D341Med (cell line): ENCODE measurements at regions not wholly inside any gene's neighbourhood (a gene's known extent, or its start where the extent isn't known, plus 50 kb on each side); places are given as distances from the start of the nearest gene placed in this dataset.
"Not testable (repeated sequence)": the region's sequence is repeated elsewhere in the genome, so short reads cannot be mapped to it uniquely, and the experiment has no call there.

Experiments used
- DNase-seq: peaks from one replicate; pipeline ENCODE4 v3.0.0; 2012; ENCODE audit warnings: low spot score

DNA sequence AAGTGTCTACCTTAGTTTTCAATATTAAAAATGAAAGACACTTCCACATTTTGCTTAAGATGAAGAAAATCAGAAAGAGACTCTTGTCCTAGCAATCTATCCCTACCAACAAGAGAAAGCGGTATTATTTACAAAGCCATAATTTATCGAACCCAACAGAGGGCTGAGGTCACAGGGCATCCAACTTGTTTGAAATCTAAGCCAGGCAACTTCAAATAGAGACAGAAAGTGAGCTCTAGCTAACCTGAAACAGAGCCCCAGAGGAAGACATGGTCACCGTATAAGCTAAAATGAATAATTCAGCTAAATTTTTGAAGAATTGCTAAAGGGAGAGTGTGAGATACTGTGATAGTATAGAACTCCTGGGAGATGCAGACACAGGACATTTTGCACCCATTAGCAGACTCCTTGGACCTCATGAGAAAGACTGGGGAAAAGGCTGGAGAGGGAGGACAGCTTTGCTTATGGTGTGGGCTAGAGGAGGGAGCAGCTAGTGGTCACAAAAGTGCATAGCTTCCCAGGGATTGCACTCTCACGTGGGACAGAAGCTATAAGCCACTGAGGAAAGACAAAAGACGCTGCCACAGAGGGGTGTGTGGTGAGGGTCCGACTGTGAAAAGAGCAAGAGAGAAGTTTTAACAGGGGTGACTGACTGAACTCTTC is 624.2 kb upstream of the GRIN3A start:
- DNase-seq = no peak

GRCh38 chr9:102360846-102361245 is 622.4 kb upstream of the GRIN3A start:
- no peak for DNase-seq

GRCh38 chr9:102355982-102356381 is 617.5 kb upstream of the GRIN3A start:
- DNase-seq = no peak

DNA sequence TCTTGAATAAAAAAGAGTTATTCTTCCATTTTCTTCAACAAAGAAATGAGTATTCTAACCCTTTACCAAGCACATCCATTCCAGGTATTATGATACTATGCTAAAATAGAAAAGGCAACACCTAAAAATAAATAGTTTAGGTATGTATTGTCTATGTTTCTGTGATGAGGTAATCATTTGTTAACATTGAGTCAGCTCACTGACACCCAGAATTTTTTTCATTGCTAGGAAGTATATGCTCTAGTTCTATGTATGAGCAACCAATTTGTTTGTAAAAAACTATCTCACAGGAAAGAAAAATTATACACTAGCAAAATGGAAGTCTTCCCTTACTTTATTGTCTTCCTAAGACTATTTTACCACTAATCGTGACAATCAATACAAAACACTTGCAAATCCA is 615.6 kb upstream of the GRIN3A start:
- no peak for DNase-seq

DNA sequence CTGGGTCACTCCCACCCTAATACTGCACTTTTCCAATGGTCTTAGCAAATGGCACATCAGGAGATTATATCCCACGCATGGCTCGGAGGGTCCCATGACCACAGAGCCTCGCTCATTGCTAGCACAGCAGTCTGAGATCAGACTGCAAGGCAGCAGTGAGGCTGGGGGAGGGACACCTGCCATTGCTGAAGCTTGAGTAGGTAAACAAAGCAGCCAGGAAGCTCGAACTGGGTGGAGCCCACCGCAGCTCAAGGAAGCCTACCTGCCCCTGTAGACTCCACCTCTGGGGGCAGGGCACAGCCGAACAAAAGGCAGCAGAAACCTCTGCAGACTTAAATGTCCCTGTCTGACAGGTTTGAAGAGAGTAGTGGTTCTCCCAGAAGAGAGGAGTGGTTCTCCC is 599.0 kb upstream of the GRIN3A start:
- DNase-seq = not testable (repeated sequence)

GRCh38 chr9:102309379-102309778 is 570.9 kb upstream of the GRIN3A start:
- peak; percentile 7 for DNase-seq

GRCh38 chr9:102295188-102295587 is 556.7 kb upstream of the GRIN3A start:
- DNase-seq = no peak

- DNase-seq = no peak
Measured at GRCh38 chr9:102273952-102274351, 535.5 kb upstream of the GRIN3A start.

DNA sequence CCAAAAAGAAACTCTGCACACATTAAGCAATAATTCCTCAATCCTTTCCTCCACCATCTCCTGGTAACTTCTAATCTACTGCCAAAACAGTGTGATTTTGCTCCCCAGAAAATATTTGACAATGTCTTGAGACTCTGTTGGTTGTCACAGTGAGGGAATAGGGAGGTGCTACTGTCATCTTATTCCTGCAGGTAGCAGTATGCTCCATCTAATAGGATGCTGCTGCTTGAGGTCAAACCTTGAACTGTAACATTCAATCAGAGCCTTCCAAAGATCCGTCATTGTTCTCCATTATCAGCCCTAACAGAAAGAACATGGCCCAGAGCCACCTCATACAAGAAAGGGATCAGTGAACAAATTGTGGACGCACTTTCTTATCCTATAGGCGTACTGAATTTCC is 514.7 kb upstream of the GRIN3A start:
- DNase-seq = no peak

DNA sequence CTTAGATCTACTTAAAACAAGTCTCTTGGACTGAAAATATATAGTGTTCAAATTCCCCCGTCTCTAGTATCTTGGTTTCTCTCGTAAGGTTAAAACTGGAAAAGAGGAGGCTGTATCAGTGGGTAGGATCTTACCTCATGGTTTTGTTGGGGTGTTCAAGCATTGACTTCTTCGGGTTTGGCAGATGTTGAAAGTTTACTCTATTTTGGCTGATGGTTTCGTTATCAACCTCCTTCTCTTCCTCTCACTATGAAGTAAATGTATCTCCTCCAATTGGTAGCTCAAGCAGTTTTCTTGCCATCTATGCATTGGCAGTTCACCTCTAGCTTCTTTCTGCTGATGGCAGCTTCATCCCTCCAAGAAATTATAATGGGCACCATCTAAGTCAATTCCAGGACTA is 506.5 kb upstream of the GRIN3A start:
- DNase-seq = no peak

GRCh38 chr9:102237520-102237919 is 499.1 kb upstream of the GRIN3A start:
- DNase-seq = no peak

DNA sequence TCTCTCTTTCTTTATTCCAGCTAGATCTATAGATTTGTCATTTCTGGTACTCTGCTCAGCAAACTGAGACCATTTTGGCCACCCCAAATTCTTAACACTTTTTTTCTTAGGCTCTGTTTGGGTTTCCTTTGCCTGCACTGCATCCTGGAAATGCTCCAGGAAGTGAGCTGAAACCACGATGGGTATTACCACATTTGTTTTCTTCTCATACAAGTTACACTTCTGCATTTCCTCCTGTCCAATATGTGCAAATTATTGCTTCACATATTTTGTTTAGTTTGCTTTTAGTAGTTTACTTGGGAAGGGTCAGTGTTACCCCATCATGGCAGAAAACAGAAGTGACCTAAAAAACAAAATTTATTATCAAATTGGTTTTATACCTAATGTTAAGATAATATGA is 498.6 kb upstream of the GRIN3A start:
- no peak for DNase-seq

DNA sequence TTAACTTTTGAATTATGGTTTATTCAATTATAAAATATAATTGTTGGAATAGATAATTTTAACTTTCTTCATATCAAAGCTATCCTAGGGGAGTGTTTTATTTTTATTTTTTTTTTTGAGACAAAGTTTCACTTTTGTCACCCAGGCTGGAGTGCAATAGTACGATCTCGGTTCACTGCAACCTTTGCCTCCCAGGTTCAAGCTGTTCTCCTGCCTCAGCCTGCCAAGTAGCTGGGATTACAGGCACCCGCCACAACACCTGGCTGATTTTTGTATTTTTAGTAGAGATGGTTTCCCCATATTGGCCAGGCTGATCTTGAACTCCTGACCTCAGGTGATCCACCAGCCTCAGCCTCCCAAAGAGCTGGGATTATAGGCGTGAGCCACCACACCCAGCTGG is 489.0 kb upstream of the GRIN3A start:
- DNase-seq = not testable (repeated sequence)

DNA sequence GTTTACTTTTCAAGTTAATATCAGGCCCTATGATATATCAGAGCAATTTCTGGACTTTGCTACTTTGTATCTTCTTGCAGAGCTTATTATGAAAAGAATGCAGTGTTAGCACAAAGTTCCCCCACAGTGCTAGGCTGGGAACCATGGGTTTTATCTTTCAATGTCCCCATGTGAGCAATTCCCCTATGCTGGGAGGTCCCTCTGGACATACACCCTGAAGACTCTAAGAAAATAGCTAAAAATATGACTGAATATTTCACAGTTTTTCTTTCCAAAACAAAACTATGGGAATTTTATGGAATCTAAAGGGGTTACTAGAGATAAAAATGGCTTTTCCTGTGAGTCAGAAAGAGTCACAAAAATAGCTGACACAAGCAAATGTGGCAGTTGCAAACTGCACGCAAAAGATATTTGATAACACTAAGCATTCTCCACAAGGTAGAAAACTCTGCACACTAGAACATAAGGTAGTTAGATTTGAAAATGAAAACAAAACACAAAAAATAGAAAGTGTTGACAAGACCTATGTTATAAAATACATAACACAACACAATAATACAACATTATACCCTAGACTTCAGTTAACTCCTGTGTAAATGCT is 487.5 kb upstream of the GRIN3A start:
- DNase-seq = no peak

DNA sequence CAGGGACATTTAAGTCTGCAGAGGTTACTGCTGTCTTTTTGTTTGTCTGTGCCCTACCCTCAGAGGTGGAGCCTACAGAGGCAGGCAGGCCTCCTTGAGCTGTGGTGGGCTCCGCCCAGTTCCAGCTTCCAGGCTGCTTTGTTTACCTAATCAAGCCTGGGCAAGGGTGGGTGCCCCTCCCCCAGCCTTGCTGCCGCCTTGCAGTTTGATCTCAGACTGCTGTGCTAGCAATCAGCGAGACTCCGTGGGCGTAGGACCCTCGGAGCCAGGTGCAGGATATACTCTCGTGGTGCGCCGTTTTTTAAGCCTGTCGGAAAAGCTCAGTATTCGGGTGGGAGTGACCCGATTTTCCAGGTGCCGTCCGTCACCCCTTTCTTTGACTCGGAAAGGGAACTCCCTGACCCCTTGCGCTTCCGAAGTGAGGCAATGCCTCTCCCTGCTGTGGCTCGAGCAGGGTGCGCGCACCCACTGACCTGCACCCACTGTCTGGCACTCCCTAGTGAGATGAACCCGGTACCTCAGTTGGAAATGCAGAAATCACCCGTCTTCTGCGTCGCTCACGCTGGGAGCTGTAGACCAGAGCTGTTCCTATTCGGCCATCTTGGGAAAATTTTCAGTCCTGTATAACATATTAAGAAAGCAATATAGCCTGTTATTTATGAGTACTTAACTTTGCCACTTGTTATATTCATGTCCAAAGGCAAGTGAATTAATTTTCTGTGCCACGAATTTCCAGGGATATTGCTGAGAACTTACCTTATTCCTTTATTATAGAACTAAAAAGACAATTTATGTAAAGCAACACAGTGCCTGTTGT is 485.1 kb upstream of the GRIN3A start:
- not testable (repeated sequence) for DNase-seq

- no peak for DNase-seq
Measured at GRCh38 chr9:102209176-102209575, 470.7 kb upstream of the GRIN3A start.

DNA sequence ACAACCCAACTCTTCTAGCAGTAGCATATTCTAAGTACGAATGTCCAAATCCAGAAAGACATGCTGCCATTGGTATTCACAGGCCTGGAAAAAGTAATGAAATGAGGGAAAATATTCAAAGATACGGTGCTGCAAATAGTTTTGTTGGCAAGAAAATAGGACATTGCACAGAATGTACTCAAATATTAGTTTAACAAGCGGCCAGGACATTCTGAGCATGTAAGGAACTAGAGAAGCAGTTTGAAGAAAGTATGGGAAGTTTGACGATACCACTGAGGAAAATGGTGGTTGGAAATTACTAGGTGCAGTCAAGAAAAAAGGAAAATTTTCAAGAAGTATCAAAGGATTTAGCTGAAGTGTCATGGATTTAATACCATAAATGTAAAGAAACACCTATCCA is 468.0 kb upstream of the GRIN3A start:
- DNase-seq = no peak

DNA sequence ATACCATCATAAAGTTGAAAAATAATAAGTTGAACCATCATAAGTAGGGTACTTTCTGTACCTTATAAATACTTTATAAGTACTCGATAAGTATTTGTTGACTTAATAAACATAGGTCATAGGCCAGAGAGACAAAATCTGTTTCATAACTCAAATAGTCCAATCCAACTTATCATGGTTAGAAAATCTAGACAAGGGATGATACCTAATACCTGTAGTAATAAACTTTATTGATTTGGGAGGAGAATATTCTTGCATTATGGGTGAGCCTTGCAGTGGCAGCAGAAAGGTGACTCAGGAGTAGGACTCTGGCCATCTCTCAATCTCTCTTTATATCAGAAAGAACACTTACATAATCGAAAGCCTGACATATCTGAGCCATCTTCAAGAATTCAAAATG is 466.8 kb upstream of the GRIN3A start:
- no peak for DNase-seq

DNA sequence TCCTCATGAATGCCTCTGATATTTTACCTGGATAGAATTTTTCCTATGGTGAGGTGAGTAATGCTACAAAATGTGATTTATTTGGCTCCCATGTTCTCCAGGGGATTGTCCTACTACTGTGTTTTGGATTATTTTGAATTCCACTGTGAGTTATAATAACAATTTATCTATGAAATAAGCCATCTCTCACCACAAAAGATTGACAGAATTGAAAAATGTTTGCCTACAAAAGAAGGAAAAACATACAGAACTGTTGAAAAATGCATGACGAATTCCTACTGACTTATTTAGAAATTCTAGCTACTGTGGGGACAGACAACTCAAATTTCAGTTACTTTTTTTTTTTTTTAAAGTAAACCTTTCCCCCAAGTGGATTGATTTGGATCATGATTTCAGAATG is 463.7 kb upstream of the GRIN3A start:
- DNase-seq = no peak

GRCh38 chr9:102185962-102186361 is 447.5 kb upstream of the GRIN3A start:
- no peak for DNase-seq

- DNase-seq = no peak
Measured at GRCh38 chr9:102185371-102185770, 446.9 kb upstream of the GRIN3A start.

GRCh38 chr9:102178811-102179210 is 440.4 kb upstream of the GRIN3A start:
- DNase-seq = no peak

DNA sequence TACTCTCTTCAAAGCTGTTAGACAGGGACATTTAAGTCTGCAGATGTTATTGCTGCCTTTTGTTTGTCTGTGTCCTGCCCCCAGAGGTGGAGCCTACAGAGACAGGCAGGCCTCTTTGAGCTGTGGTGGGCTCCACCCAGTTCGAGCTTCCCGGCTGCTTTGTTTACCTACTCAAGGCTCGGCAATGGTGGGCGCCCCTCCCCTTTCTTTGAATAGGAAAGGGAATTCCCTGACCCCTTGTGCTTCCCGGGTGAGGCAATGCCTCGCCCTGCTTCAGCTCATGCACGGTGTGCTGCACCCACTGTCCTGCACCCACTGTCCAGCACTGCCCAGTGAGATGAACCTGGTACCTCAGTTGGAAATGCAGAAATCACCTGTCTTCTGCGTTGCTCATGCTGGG is 435.8 kb upstream of the GRIN3A start:
- not testable (repeated sequence) for DNase-seq
